ENCODE measurements at regions not wholly inside any gene's neighbourhood (a gene's known extent, or its start where the extent isn't known, plus 50 kb on each side); places are given as distances from the start of the nearest gene placed in this dataset.

GRCh38 chr4:26223155-26223554, 97.7 kb upstream of the RBPJ start:
- intact Hi-C loops (cut with DNase I; ENCODE audit: low total_unique reads): no loop called here
- Histone ChIP-seq H3K36me3 (no peaks in the 10 kb centered on the region), H3K27ac (no peak overlapping the region), H3K27me3 (no peaks in the 10 kb centered on the region), H3K4me3 (no peak overlapping the region), H3K9me3 (no peaks in the 10 kb centered on the region), H3K4me1 (no peaks in the 10 kb centered on the region)
- TF ChIP-seq, protein P1, sequence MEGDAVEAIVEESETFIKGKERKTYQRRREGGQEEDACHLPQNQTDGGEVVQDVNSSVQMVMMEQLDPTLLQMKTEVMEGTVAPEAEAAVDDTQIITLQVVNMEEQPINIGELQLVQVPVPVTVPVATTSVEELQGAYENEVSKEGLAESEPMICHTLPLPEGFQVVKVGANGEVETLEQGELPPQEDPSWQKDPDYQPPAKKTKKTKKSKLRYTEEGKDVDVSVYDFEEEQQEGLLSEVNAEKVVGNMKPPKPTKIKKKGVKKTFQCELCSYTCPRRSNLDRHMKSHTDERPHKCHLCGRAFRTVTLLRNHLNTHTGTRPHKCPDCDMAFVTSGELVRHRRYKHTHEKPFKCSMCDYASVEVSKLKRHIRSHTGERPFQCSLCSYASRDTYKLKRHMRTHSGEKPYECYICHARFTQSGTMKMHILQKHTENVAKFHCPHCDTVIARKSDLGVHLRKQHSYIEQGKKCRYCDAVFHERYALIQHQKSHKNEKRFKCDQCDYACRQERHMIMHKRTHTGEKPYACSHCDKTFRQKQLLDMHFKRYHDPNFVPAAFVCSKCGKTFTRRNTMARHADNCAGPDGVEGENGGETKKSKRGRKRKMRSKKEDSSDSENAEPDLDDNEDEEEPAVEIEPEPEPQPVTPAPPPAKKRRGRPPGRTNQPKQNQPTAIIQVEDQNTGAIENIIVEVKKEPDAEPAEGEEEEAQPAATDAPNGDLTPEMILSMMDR (IDR thresholded peaks at IDR 0.05): no peak
- no peak for DNase-seq

DNA sequence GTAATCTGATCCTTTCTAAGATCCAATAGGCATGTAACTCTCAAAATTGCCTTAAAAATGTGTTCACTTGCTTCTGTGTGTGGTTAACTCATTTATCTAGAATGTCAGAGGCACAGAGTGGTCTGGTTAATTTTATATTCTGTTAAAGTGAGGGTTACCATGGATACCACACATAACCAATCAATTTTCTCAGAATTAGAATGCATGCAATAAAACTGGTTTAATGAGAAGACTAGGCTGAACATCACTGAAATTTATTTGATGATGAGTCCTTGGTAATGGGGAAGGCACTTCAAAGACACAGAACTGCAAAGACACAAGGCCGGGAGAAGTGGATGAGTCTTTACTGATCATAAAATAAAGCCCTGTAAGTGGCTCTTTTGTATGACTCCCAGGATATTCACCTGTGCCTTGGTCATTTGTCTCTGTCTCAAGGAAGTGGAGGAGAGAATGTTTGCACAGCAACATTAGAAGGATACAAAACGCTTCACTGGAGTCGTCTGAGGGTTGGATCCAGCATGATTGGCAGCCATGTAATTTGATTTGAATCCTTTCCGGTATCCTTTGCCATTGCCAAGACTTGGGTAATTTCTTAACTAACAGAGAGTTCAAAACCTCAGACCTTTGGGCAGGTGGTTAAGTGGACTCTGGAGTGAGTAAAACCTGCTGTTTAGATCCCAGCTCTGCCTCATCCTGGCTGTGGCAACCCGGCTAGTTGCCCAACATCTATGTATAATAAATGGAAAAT, 94.0 kb upstream of the RBPJ start:
- Histone ChIP-seq H3K4me1 (no peaks in the 10 kb centered on the region), H3K27me3 (no peaks in the 10 kb centered on the region), H3K36me3 (no peaks in the 10 kb centered on the region), H3K4me3 (no peak overlapping the region), H3K9me3 (no peaks in the 10 kb centered on the region), H3K27ac (no peak overlapping the region)
- DNase-seq: no peak
- TF ChIP-seq, protein P1 (IDR thresholded peaks at IDR 0.05): no peak
- intact Hi-C loops (cut with DNase I; ENCODE audit: low total_unique reads): no loop called here

GRCh38 chr4:26227601-26228229, 93.1 kb upstream of the RBPJ start:
- no peaks in the 10 kb centered on the region for H3K9me3 ChIP-seq
- H3K4me1 ChIP-seq: no peaks in the 10 kb centered on the region
- no peaks in the 10 kb centered on the region for H3K36me3 ChIP-seq
- intact Hi-C loops (cut with DNase I; ENCODE audit: low total_unique reads): no loop called here
- no peaks in the 10 kb centered on the region for H3K27me3 ChIP-seq
- H3K27ac ChIP-seq: no peak overlapping the region
- no peak for DNase-seq
- TF ChIP-seq, protein P1 (IDR thresholded peaks at IDR 0.05): no peak
- no peak overlapping the region for H3K4me3 ChIP-seq

- Histone ChIP-seq H3K9me3 (no peaks in the 10 kb centered on the region), H3K27ac (no peak overlapping the region), H3K4me1 (no peaks in the 10 kb centered on the region), H3K4me3 (no peak overlapping the region), H3K27me3 (no peaks in the 10 kb centered on the region), H3K36me3 (no peaks in the 10 kb centered on the region)
- no peak for DNase-seq
- TF ChIP-seq, protein P1 (IDR thresholded peaks at IDR 0.05): no peak
- intact Hi-C loops (cut with DNase I; ENCODE audit: low total_unique reads): no loop called here
Measured at GRCh38 chr4:26228883-26229282, 91.9 kb upstream of the RBPJ start.

GRCh38 chr4:26229974-26230373, 90.8 kb upstream of the RBPJ start:
- TF ChIP-seq, protein P1 (IDR thresholded peaks at IDR 0.05): no peak
- intact Hi-C loops (cut with DNase I; ENCODE audit: low total_unique reads): no loop called here

More at GRCh38 chr4:26229974-26230373, 90.8 kb upstream of the RBPJ start:
- Histone ChIP-seq H3K27me3 (no peaks in the 10 kb centered on the region), H3K27ac (no peak overlapping the region), H3K36me3 (no peaks in the 10 kb centered on the region), H3K4me3 (no peak overlapping the region), H3K4me1 (no peaks in the 10 kb centered on the region), H3K9me3 (no peaks in the 10 kb centered on the region)
- DNase-seq: no peak

Measured in tibial artery (tissue), 4 donors.